Nephron progenitor cell (in vitro differentiated cells): ENCODE measurements at regions not wholly inside any gene's neighbourhood (a gene's known extent, or its start where the extent isn't known, plus 50 kb on each side); places are given as distances from the start of the nearest gene placed in this dataset.
A peak's percentile ranks its signal among the peaks of the same experiment; 100 is the strongest.

ENCODE experiments used
- DNase-seq: peaks from one replicate; pipeline ENCODE4 v3.0.0; 2021
- H3K27ac Mint-ChIP-seq: 2 replicates; pipeline ENCODE4 v1.8.0; 2021; ENCODE audit warnings: mild to moderate bottlenecking, moderate library complexity, mixed read lengths
- H3K27me3 Mint-ChIP-seq: 2 replicates; pipeline ENCODE4 v1.8.0; 2021; ENCODE audit warnings: mild to moderate bottlenecking, low read depth, mixed read lengths; ENCODE audit not compliant: poor library complexity
- H3K36me3 Mint-ChIP-seq: 2 replicates; pipeline ENCODE4 v1.8.0; 2021; ENCODE audit warnings: low read depth, mixed read lengths
- H3K4me1 Mint-ChIP-seq: 2 replicates; pipeline ENCODE4 v1.8.0; 2021; ENCODE audit warnings: mixed read lengths
- H3K4me3 Mint-ChIP-seq: 2 replicates; pipeline ENCODE4 v1.8.0; 2021; ENCODE audit warnings: mild to moderate bottlenecking, moderate library complexity, mixed read lengths
- H3K9me3 Mint-ChIP-seq: 2 replicates; pipeline ENCODE4 v1.8.0; 2021; ENCODE audit warnings: mild to moderate bottlenecking, moderate library complexity, mixed read lengths
- TF ChIP-seq, protein P1 (sequence below): fragments of 200-600 bp; sonication (generic); IDR thresholded peaks from 2 replicates; pipeline ENCODE4 v1.5.0; 2021; ENCODE audit warnings: antibody characterized with exemption

DNA sequence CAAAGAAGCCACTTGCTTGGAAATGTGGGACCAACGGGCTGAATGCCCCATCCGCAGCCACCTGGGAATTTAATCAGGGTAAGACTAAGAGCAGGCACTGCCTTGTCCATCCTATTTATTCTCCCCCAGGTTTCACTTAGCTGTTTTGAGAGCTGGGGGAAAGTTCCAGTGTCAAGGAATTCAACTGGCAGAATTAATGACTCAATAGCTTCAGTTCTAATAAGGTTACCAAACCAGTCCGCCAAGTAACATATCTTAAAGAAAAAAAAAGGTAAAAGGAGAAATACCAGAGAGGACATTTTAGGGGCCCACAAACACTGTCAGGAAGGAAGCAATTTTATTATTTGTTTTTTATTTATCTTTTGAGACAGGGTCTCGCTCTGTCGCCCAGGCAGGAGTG, 157.6 kb upstream of the SOD1 start:
- no peak overlapping the region for H3K4me3 Mint-ChIP-seq
- H3K36me3 Mint-ChIP-seq = peaks cover 51% of the 10 kb centered on the region
- no peak overlapping the region for H3K27ac Mint-ChIP-seq
- no peaks in the 10 kb centered on the region for H3K9me3 Mint-ChIP-seq
- DNase-seq = no peak
- H3K4me1 Mint-ChIP-seq = peaks cover 75% of the 10 kb centered on the region
- TF ChIP-seq, protein P1, sequence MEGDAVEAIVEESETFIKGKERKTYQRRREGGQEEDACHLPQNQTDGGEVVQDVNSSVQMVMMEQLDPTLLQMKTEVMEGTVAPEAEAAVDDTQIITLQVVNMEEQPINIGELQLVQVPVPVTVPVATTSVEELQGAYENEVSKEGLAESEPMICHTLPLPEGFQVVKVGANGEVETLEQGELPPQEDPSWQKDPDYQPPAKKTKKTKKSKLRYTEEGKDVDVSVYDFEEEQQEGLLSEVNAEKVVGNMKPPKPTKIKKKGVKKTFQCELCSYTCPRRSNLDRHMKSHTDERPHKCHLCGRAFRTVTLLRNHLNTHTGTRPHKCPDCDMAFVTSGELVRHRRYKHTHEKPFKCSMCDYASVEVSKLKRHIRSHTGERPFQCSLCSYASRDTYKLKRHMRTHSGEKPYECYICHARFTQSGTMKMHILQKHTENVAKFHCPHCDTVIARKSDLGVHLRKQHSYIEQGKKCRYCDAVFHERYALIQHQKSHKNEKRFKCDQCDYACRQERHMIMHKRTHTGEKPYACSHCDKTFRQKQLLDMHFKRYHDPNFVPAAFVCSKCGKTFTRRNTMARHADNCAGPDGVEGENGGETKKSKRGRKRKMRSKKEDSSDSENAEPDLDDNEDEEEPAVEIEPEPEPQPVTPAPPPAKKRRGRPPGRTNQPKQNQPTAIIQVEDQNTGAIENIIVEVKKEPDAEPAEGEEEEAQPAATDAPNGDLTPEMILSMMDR = no peak
- H3K27me3 Mint-ChIP-seq = no peaks in the 10 kb centered on the region

DNA sequence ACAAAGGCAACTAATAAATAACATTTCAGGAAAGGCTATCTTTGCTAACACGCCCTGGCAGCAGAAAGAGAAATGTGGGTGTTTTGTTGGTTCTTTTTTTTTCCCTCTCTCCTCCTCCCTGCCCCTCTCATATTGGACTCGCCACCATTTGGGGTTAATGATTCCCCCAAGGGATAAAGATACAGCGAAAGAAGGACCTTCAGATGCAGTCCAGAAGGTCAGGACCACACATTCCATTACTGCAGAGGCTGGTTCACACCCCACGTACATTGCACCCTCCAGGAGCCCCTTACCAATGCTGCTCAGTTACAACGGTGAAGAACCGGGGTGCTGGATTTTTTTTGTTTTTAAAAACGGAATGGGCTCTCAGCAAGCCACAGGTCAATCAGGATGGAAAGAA, 156.9 kb upstream of the TIAM1 start:
- Mint-ChIP-seq H3K4me3 (no peak overlapping the region), H3K4me1 (peaks cover 71% of the 10 kb centered on the region), H3K27ac (peak overlapping the region; percentile 79), H3K27me3 (no peaks in the 10 kb centered on the region), H3K36me3 (peaks cover 52% of the 10 kb centered on the region), H3K9me3 (no peaks in the 10 kb centered on the region)
- TF ChIP-seq, protein P1 = no peak
- no peak for DNase-seq

DNA sequence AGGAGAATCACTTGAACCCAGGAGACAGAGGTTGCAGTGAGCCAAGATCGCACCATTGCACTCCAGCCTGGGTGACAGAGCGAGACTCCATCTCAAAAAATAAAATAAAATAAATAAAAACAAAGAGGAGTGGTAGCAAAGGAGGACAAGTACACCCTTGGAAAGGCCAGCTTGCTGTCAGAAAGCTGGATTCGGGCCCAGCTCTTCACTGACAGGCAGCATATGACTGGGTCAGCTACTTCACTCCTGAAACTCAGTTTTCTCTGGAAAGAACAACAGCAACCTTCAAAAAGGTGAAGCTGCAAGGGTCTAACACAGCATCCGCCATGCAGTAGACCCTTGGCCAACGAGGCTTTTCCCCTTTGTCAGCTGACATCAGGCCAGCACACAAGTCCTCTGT, 156.0 kb upstream of the TIAM1 start:
- H3K9me3 Mint-ChIP-seq = no peaks in the 10 kb centered on the region
- no peak overlapping the region for H3K4me3 Mint-ChIP-seq
- no peak for DNase-seq
- H3K36me3 Mint-ChIP-seq = peaks cover 51% of the 10 kb centered on the region
- no peak overlapping the region for H3K27ac Mint-ChIP-seq
- TF ChIP-seq, protein P1 = no peak
- H3K4me1 Mint-ChIP-seq = peaks cover 64% of the 10 kb centered on the region
- H3K27me3 Mint-ChIP-seq = peaks cover 2% of the 10 kb centered on the region

DNA sequence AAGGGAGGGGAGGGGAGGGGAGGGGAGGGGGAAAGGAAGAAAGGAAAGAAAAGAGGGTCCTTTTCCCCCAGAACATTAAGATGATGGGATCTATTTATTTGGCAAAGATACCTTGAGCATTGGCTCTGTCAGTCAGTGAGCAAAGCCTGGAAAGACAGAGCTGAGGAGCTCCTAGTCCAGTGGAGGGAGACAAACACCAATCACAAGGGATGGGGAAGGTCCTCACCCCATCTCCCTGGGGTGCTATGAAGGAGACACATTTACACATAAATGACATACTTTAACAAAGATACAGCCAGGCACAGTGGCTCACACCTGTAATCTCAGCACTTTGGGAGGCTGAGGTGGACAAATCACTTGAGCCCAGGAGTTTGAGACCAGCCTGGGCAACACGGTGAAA, 154.9 kb upstream of the TIAM1 start:
- peaks cover 55% of the 10 kb centered on the region for H3K4me1 Mint-ChIP-seq

DNA sequence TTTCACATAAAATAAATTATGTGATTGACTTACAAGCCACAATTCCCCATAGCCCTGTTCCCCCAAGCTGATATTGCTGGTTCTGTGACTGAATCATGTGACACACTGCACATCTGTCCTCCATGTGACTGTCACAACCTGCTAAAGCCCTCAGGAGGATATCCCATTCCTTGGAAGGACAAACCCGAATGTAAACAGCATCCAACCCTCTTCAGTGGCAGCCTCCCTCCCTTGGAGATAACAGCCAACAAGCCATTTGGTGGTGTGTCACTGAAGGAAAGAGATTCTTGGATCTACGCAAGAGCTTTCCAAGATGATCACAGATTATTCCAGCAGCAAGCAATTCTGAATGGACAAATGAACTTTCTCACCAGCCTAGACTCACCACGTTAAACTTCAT, 153.9 kb upstream of the TIAM1 start:
- Mint-ChIP-seq H3K4me3 (no peak overlapping the region), H3K36me3 (peaks cover 66% of the 10 kb centered on the region), H3K27ac (peak overlapping the region; percentile 88), H3K4me1 (peaks cover 51% of the 10 kb centered on the region), H3K9me3 (no peaks in the 10 kb centered on the region), H3K27me3 (peaks cover 2% of the 10 kb centered on the region)
- no peak for DNase-seq
- TF ChIP-seq, protein P1 = no peak

More for the DNA sequence above, 154.9 kb upstream of the TIAM1 start:
- no peaks in the 10 kb centered on the region for H3K9me3 Mint-ChIP-seq
- peaks cover 58% of the 10 kb centered on the region for H3K36me3 Mint-ChIP-seq
- peaks cover 2% of the 10 kb centered on the region for H3K27me3 Mint-ChIP-seq
- H3K27ac Mint-ChIP-seq = no peak overlapping the region
- no peak overlapping the region for H3K4me3 Mint-ChIP-seq
- DNase-seq = no peak
- TF ChIP-seq, protein P1 = no peak

DNA sequence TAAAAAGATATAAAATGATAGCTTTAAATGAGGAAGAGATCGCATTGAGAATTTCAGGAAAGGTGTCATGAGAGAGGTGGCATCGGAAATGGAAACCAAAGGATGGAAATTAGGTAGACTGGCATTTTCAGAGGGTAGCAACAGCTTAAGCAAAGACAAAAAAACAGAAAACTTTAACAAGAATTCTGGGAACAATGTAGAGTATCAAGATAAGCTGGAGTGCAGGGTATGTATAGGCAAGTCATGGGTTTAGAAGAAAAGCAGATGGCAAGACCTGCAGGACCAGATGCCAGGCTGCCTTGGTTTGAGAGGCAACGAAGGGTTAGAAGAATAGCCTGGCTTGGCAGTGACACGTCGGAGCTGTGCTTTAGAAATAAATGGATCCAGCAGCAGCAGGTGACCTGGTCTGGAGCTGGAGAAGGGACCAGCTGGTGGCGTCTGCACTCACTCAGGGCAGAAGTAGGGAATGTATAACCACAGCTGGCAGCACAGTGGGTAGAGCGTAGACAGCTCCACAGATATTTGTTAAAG, 149.4 kb upstream of the TIAM1 start:
- TF ChIP-seq, protein P1 = no peak
- H3K27ac Mint-ChIP-seq = no peak overlapping the region
- peaks cover 56% of the 10 kb centered on the region for H3K36me3 Mint-ChIP-seq
- H3K9me3 Mint-ChIP-seq = peaks cover 4% of the 10 kb centered on the region
- H3K4me1 Mint-ChIP-seq = peaks cover 46% of the 10 kb centered on the region
- H3K27me3 Mint-ChIP-seq = peaks cover 2% of the 10 kb centered on the region
- no peak for DNase-seq
- no peak overlapping the region for H3K4me3 Mint-ChIP-seq
